Suppressor macrophage (primary cell): ENCODE measurements at regions not wholly inside any gene's neighbourhood (a gene's known extent, or its start where the extent isn't known, plus 50 kb on each side); places are given as distances from the start of the nearest gene placed in this dataset.
A peak's percentile ranks its signal among the peaks of the same experiment; 100 is the strongest.
"Not testable (repeated sequence)": the region's sequence is repeated elsewhere in the genome, so short reads cannot be mapped to it uniquely, and the experiment has no call there.

Experiments used
- DNase-seq, 4 experiments: peaks; one replicate each; pipeline ENCODE4 v3.0.0-alpha.2; 2020 to 2022

DNA sequence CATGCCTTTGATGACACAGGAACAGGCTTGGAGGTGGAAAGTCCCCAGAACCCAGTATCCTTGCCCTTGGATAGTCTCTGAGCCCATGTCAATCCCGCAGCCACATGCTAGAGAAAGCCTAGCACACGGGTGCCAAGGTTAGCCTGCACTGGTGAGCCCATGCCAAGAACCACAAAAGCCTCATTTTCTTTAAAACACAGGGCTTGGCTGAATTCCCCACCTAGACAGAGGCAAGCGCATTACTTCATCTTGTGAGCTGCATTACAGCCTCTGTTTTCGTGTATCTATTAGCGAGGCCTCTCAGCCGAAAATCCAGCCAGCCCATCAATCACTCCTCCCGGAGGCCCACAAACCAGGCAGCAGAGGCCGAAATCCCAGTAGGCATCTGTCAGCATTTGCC is 314.9 kb upstream of the AUTS2 start:
- DNase-seq, result no peak

GRCh38 chr7:69285854-69286253 is 312.4 kb upstream of the AUTS2 start:
- no peak for DNase-seq

DNA sequence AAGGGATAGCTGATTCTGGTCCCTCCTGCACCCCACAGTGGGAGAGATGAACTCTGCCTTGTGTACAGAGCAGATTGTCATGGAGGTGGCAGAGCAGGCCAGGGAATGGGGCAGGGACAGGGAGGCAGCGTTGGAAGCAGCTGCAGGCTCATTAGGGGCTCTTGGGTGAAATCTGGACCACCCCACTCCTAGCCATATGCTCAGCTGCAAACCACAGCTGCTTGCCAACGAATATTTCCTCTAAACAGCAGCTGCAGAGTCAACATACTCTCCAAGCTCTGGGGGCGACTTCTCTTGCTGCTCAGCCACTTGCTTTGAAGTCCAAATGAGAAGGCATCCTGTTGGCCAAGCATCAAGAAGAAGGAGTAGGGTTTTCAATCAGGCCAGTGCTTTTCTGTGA is 302.3 kb upstream of the AUTS2 start:
- DNase-seq, result no peak

DNA sequence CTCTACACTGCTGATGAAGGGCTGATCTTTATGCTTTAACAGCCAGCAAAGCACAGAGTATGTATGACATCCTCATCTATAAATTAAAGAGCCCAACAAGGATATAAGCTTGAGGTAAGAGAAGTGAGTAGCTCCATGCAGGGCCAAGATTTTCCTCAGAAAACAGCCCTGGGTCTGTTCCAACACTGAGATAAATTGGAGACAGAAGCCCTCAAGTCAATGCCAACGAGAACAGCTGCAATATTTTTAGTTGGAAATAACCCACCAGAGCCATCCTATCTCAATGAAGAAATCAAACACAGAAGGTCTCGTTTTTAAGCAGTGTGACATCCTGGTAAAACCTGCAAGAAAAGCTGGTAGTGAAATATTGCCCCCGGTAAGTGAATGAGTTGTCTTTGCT is 297.0 kb upstream of the AUTS2 start:
- no peak for DNase-seq

- DNase-seq, result peak; percentile 2 to 20 (median 7)
Measured at GRCh38 chr7:69309601-69310000, 288.7 kb upstream of the AUTS2 start.

- no peak for DNase-seq
Measured at GRCh38 chr7:69311489-69311888, 286.8 kb upstream of the AUTS2 start.

- not testable (repeated sequence) for DNase-seq
Measured at GRCh38 chr7:69313852-69314251, 284.4 kb upstream of the AUTS2 start.

DNA sequence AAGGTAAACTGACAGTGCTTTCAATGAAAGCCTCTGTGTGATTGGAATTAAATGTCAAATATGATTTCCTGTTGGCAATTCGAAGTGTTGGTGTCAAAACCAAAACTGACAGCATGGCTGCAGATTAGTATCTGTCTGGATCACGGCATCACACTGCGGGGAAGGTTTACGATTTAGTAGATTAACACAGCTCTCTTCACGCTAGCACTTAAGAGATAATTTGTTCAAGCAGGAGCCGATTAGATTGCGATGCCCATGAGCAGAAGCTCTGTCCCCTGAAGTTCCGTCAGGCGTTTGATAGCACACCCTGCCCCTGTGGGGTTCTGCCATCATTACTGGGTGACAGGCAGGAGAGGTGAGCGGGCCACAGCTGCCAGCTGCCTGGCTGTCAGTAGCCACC is 279.5 kb upstream of the AUTS2 start:
- DNase-seq, result no peak

GRCh38 chr7:69328516-69328915 is 269.8 kb upstream of the AUTS2 start:
- no peak for DNase-seq

DNA sequence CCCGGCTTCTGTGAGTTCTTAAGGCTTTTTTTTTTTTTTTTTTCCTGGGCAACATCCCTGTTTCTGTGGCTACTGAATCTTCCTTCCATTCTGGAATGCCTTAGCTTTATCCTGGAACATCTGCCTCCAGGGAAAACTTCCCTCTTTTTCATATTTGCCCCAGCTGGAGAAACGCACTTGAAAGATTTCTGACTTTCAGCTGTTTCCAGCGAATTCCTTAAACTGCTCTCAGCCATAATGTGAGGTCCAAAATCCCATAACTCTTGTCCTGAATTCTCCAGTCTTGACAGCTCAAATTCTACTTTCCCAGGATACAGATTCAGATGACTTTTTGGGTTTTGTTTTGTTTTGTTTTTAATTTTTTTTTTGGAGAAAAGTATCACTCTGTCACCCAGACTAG is 263.6 kb upstream of the AUTS2 start:
- no peak for DNase-seq

GRCh38 chr7:69335331-69335730 is 262.9 kb upstream of the AUTS2 start:
- DNase-seq, result no peak

GRCh38 chr7:69336976-69337375 is 261.3 kb upstream of the AUTS2 start:
- DNase-seq, result no peak

- DNase-seq, result no peak
Measured at GRCh38 chr7:69338144-69338543, 260.1 kb upstream of the AUTS2 start.

DNA sequence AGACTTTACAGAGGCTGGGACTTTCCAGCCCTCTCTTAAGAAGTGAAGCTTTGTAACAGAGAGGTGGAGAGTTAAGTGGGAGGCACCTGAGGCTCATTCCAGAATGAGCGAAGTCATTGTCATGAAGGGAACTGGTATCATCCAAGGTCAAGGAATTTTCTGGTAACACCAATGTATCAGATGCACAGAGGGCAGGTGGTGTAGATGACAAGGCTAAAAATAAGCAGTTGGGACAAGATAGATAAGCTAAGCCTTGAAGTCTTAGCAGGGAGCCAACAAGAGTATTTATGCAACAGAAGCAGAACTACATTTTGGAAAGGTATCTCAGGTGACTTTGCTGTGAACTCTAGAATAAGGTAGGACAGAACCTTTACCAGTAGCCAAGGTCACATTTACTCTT is 257.0 kb upstream of the AUTS2 start:
- DNase-seq, result no peak

DNA sequence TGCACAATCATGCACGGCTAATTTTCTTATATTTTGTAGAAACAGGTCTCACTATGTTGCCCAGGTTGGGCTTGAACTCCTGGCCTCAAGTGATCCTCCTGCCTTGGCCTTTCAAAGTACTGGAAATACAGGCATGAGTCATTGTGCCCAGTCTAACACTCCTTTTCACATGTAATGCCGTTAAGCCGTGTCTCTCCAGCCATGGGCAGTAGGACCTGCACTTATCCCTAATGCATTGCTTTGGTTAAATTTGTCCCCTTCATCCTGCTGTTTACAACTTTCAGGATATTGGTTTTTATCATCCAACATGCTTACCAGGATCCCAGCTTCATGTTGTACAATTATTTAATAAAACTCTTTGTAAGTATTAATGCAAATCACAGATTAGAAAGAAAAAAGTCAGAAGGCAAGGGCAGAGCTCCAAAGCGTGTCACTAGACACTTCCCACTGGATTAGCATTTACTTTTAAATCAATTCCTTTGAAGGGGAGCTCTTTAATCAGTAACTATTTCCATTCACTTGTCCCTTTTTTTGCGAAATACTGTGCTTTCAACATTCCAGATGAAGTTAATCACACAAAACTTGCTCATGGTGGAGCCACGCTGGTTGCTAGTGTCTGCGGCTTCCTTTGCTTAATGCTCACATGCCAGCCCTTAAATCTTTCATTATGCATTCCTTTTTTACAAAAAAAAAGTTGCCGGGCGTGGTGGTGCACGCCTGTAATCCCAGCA is 256.0 kb upstream of the AUTS2 start:
- DNase-seq, result no peak

GRCh38 chr7:69349291-69349690 is 249.0 kb upstream of the AUTS2 start:
- DNase-seq, result no peak

GRCh38 chr7:69358163-69358821 is 240.0 kb upstream of the AUTS2 start:
- DNase-seq, result no peak

DNA sequence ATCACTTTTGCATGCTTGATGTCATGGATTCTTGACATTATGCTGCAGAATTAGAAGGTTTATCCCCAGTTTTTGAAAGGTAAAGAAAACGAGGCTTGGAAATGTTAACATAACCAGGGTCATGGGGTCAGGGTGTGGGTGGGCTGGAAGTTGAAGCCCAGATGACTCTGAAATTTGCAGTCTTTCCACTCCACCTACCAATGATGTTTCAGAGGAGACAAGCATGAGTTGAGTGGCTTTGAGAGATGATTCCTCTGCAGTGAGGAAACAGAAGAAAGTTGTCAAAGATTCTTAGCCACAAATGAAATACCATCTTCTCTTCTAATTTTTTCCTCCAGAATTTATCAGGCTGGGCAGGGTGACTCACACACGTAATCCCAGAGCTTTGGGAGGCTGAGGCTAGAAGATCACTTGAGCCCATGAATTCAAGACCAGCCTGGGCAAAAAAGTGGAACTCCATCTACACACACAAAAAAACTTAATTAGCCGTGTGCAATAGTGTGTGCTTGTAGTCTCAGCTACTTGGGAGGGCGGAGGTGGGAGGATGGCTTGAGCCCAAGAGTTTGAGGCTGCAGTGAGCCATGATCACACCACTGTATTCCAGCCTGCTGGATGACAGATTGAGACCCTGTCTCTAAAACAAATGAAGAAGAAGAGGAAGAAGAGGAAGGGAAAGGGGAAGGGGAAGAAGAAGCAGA is 239.1 kb upstream of the AUTS2 start:
- DNase-seq, result peak; percentile 20 to 72 (median 46)

DNA sequence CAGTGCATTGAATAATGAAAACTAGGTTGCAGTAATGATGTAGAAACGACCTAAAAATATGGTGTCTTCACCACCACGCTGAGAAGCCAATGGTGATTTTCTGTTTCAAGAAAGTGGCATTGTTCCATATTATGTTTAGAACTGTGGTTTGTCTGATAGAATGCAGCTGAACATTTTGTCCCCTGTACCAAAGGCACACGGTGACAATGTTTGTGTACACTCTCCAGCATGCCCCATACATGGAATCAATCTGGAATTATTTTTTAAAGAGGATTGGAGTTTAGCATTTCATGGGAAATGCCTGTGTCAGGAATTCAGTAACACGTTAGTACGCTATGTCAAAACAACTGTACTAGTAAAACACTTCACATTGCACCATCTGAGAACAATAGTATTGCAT is 237.4 kb upstream of the AUTS2 start:
- DNase-seq, result no peak

GRCh38 chr7:69363136-69363535 is 235.1 kb upstream of the AUTS2 start:
- DNase-seq, result no peak

DNA sequence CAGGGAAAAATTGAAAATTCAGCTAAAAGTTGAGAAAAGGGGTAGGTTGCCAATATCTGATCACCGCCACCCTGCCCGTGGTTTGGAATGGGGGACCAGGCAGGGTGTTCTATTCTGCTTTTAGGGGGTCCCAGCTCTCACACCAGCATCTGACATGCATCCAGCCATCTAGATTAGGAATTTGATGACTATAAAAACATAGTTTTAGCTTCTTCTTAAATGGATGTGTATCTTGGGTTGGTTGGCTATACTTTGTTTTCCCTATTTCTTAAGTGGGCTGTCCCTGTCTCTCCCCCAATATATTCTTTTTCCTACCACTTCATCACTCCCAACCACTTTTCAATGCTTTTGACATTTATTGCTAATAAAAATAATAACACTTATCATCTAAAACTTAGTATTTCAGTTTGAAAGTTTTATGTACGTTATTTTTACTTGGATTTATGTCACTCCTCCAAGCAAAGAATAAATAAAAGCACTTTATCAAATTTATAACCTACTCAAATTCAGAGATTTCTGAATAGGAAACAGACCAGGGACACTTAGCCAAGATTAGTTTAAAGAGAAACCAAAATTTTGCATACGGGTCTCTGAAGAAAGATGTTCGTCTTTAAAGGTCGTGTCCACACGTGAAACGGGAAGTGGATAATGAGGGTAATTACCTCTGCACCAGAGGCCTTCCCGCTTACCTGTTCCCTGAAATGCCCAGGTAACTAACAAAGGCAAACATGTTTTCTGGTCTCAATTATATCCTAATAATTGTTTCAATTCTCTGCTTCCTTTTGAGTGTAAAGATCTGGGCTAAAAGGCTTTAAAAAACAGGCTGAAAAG is 233.2 kb upstream of the AUTS2 start:
- no peak for DNase-seq

GRCh38 chr7:69365651-69366192 is 232.6 kb upstream of the AUTS2 start:
- no peak for DNase-seq

DNA sequence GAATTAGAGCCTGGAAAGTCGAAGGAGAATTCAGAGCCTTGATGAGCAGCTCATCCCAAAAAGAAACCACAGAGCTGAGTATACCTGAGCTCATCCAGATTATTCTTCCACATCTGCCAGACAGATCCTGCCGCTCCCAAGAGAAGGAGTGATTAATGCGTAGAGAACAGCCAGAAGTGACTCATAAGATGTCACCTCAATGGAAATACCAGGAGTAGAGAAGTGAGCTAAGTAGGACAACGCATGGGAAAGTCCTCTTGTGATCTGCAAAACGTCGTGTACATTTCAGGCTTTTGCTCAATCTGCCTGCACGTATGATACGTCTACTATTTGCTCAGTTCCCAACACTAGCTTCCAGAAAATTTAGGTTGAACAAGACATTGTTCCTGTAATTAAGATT is 230.5 kb upstream of the AUTS2 start:
- no peak for DNase-seq
